Cardiac muscle cell (in vitro differentiated cells and primary cell): ENCODE measurements at regions not wholly inside any gene's neighbourhood (a gene's known extent, or its start where the extent isn't known, plus 50 kb on each side); places are given as distances from the start of the nearest gene placed in this dataset.
"Not testable (repeated sequence)": the region's sequence is repeated elsewhere in the genome, so short reads cannot be mapped to it uniquely, and the experiment has no call there.

Experiments used
- DNase-seq, 2 donors: peaks; one replicate each; pipeline versions ENCODE4 v3.0.0 to v3.0.0-alpha.2; 2010 to 2017; ENCODE audit warnings: low read depth in 1 of 2, low spot score in 1 of 2
- H3K27ac ChIP-seq: fragments of 200-600 bp; sonication (generic); 2 replicates; pipeline ENCODE4 v1.5.1; 2016
- H3K27me3 ChIP-seq: fragments of 200-600 bp; sonication (generic); 2 replicates; pipeline ENCODE4 v1.6.0; 2016; ENCODE audit warnings: control low read depth
- H3K36me3 ChIP-seq: fragments of 200-600 bp; sonication (generic); 2 replicates; pipeline ENCODE4 v1.5.1; 2016; ENCODE audit warnings: control low read depth
- H3K4me1 ChIP-seq: fragments of 200-600 bp; sonication (generic); 2 replicates; pipeline ENCODE4 v1.8.1; 2017; ENCODE audit warnings: low read depth, mild to moderate bottlenecking, mixed run types
- H3K4me3 ChIP-seq: fragments of 200-600 bp; sonication (generic); 2 replicates; pipeline ENCODE4 v1.5.1; 2016; ENCODE audit warnings: mild to moderate bottlenecking
- H3K9me3 ChIP-seq: fragments of 200-600 bp; sonication (generic); 2 replicates; pipeline ENCODE4 v1.5.1; 2017; ENCODE audit warnings: low read depth, mild to moderate bottlenecking, control low read depth

DNA sequence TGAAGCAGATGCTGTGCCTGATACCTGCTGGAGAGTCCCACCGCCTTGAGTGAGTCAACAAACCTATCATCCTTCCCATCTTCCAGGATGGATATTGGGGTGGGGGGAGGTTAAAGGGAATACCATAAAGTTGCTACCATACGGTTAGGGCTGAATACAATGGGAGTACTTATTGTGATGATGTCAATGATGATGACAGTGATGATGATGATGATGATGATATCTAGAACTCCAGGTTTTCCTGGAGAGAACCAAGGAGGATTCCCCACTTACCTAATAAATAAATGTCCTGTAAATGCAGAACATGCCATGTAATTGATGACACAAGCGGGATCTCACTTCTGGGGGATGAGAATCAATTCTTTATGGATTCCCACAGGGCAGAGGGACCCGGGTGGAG lies 370.9 kb downstream of the BCL2L11 start:
- not testable (repeated sequence) for H3K4me3 ChIP-seq, H3K4me1 ChIP-seq, H3K36me3 ChIP-seq, H3K27ac ChIP-seq, H3K27me3 ChIP-seq, H3K9me3 ChIP-seq, DNase-seq

GRCh38 chr2:111492995-111493719 lies 372.4 kb downstream of the BCL2L11 start:
- H3K4me1 ChIP-seq, H3K27ac ChIP-seq, H3K36me3 ChIP-seq, H3K9me3 ChIP-seq, H3K4me3 ChIP-seq, H3K27me3 ChIP-seq: not testable (repeated sequence)
- DNase-seq, result peak in 1 of 2 donors; percentile 21

GRCh38 chr2:111493720-111494078 lies 373.0 kb downstream of the BCL2L11 start:
- H3K36me3 ChIP-seq, H3K27ac ChIP-seq, H3K9me3 ChIP-seq, H3K4me1 ChIP-seq, DNase-seq, H3K27me3 ChIP-seq, H3K4me3 ChIP-seq: not testable (repeated sequence)

GRCh38 chr2:111494288-111494980 lies 373.7 kb downstream of the BCL2L11 start:
- H3K27me3 ChIP-seq, H3K27ac ChIP-seq, H3K4me1 ChIP-seq, H3K36me3 ChIP-seq, H3K4me3 ChIP-seq, H3K9me3 ChIP-seq, DNase-seq: not testable (repeated sequence)

DNA sequence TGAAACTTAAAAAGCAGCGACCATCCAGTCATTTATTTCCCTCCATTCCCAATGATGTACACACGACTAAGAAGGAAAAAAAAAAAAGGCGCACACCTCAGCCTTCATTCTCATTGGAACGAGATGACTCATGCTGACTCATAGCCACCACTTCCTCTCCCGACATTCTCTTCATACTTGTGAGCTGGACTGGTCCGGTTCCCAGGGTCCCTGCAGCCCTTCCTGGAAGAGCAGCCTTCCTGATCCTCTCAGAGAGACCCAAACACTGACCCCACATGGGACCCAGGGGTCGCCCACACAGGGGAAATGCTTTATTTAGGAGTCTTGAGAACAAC lies 374.2 kb downstream of the BCL2L11 start:
- H3K27ac ChIP-seq, H3K36me3 ChIP-seq, H3K9me3 ChIP-seq, H3K4me3 ChIP-seq, DNase-seq, H3K27me3 ChIP-seq, H3K4me1 ChIP-seq: not testable (repeated sequence)

DNA sequence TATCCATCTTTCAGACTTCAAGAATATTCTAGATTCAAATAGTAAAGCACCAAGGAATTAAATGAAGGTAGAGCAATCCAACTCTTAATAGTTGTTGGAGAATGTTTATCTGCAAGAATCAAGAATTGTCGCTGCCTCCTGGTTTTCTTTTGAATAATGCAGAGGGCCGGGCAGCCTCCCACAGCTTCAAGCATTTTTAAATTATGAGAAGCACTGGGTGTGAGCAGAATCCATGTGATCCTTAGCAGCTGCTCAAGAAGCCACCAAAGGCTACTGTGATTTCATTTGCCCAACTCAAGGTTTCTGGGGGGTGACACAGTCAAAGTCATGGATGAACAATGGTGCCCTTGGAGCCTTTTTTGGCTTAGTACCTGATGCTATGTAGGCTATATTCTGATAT lies 374.9 kb downstream of the BCL2L11 start:
- DNase-seq, result peak in 1 of 2 donors; percentile 50
- H3K27me3 ChIP-seq, H3K9me3 ChIP-seq, H3K36me3 ChIP-seq, H3K4me3 ChIP-seq, H3K27ac ChIP-seq, H3K4me1 ChIP-seq: not testable (repeated sequence)

- H3K9me3 ChIP-seq, H3K27ac ChIP-seq: not testable (repeated sequence)
- DNase-seq, result peak in 1 of 2 donors; percentile 75
These were observed 375.5 kb downstream of the BCL2L11 start for GRCh38 chr2:111496176-111496575.

GRCh38 chr2:111496860-111497259 lies 376.1 kb downstream of the BCL2L11 start:
- not testable (repeated sequence) for H3K4me3 ChIP-seq, DNase-seq, H3K27me3 ChIP-seq, H3K9me3 ChIP-seq, H3K36me3 ChIP-seq, H3K27ac ChIP-seq, H3K4me1 ChIP-seq

More at GRCh38 chr2:111496176-111496575, 375.5 kb downstream of the BCL2L11 start:
- not testable (repeated sequence) for H3K36me3 ChIP-seq, H3K4me3 ChIP-seq, H3K4me1 ChIP-seq, H3K27me3 ChIP-seq

DNA sequence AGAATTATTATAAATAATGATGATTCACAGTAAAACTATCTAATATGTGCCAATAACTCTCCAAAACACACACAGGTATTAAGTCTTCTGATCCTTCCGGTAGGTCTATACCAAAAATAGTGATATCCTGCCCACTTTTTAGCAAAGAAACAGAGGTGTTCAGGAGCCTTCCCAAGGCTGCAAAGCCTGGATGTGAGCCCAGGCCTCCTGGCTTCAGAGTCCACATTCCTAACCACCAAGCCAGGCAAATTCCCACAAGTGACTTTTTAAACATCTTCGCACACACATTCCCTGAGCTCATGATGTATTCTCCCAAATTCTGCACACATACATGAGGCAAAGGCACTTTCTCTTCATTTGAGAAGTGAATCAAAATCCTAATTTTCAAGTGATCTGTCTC lies 376.6 kb downstream of the BCL2L11 start:
- DNase-seq, result peak in 1 of 2 donors; percentile 58
- H3K27me3 ChIP-seq, H3K4me3 ChIP-seq, H3K4me1 ChIP-seq, H3K27ac ChIP-seq, H3K9me3 ChIP-seq, H3K36me3 ChIP-seq: not testable (repeated sequence)

DNA sequence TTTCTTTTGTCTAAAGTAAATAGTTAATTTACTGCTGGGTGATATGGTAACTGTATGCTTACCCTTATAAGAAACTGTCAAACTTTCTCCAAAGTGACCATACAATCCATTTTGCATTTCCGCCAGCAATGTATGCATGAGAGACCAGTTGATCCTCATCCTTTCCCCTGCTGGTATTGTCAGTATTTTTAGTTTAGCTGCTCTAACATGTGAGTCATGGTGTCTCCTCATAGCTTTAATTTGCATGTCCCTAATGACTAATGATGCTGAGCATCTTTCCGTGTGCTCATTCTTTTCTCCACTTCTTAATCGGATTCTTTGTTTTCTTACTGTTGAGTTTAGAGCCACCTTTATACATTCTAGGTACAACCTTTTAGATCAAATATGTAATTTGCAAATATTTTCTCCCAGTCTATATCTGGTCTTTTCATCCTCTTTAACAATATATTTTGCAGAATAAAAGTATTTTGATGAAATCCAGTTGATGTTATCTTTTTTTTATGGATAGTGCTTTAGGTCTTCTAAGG lies 379.9 kb downstream of the BCL2L11 start:
- not testable (repeated sequence) for DNase-seq

GRCh38 chr2:111503844-111504570 lies 380.0 kb downstream of the ANAPC1 start:
- not testable (repeated sequence) for H3K27me3 ChIP-seq, H3K4me3 ChIP-seq, H3K4me1 ChIP-seq, H3K36me3 ChIP-seq, DNase-seq, H3K27ac ChIP-seq, H3K9me3 ChIP-seq

More for the DNA sequence above, 379.9 kb downstream of the BCL2L11 start:
- H3K4me1 ChIP-seq, H3K9me3 ChIP-seq, H3K27me3 ChIP-seq, H3K27ac ChIP-seq, H3K36me3 ChIP-seq, H3K4me3 ChIP-seq: not testable (repeated sequence)

DNA sequence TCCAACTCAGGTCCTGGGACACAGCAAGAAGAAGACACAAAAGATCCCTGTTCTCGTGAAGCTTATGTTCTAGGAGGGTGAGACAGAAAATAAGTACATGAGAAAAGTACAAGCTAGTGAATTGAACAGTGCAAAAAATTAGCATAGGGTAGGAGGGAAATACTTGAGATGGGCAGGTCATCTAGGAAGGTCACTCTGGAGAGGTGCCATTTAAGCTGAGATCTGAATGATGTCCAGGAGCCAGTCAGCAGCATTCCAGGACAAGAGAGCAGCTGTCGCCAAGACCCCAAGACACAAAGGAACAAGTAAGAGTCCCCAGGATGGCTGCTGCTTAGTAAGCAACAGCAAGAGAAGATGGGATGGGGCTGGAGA lies 379.4 kb downstream of the ANAPC1 start:
- H3K27ac ChIP-seq, H3K27me3 ChIP-seq, H3K9me3 ChIP-seq, DNase-seq, H3K4me1 ChIP-seq, H3K36me3 ChIP-seq, H3K4me3 ChIP-seq: not testable (repeated sequence)

GRCh38 chr2:111505267-111505666 lies 378.7 kb downstream of the ANAPC1 start:
- H3K9me3 ChIP-seq, H3K27me3 ChIP-seq, H3K36me3 ChIP-seq, H3K27ac ChIP-seq, DNase-seq, H3K4me3 ChIP-seq, H3K4me1 ChIP-seq: not testable (repeated sequence)

DNA sequence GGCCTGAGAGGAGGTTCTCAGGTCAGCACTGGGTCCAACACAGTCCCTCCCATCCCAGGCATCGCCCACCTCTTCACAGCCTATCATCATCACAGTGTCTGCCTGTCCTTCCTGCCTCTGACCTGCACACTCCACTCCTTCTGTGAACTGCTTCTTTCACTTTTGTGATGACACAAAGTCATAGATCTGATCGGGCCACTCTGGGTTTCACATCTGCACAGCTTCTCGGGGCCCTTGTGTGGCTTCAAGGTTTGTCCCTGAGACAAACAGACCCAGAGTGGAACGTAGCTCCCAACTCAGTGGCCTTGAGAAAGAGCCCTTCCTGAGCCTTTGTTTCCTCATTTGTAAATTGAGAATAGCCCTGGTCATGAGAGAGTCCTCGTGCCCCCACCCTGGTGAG lies 377.1 kb downstream of the ANAPC1 start:
- not testable (repeated sequence) for DNase-seq, H3K4me1 ChIP-seq, H3K4me3 ChIP-seq, H3K27ac ChIP-seq, H3K9me3 ChIP-seq, H3K27me3 ChIP-seq, H3K36me3 ChIP-seq
